HG03103 (cell line): ENCODE measurements at regions not wholly inside any gene's neighbourhood (a gene's known extent, or its start where the extent isn't known, plus 50 kb on each side); places are given as distances from the start of the nearest gene placed in this dataset.

Source experiments
- ATAC-seq: cut with Tn5 transposase; IDR thresholded peaks from one replicate; pipeline ENCODE4 v1.9.1; 2021; ENCODE audit warnings: low read depth; ENCODE audit not compliant: unreplicated experiment

DNA sequence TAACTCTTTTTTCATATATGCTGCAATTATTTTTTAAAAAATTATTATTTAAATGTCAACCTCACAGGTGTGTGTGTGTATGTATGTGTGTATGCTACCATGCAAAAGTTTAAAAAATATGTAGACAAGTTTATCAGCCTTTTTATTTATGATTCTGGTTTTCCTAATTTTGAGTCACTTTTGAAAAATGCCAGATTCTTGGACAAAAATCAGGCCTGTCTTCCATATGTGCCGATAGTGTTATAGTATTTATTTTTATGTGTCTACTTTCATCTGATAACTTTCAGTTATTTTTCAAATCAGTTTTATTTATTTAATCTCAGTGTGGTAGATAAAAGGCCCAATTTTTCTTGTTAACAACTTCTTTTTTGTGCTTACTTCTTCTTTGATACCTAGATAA is 176.2 kb downstream of the RDH14 start:
- ATAC-seq: no peak

DNA sequence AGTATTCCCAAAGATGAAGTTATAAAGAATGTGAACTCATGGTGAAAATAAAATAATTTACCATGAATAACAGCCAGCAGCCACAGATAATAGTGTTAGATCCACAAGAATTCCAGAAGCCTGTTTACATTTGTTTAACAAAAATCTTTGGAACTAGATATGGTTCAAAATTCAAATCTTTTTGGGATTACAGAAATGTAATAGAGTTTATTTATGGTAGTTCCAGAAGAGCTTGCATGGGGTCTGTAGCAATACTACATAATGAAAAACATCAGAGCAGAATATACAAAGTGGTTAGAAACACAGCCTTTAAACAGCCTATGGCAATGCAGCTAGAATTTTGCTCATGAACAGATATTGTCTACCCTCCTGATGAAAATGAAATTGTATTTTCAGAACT is 179.1 kb downstream of the RDH14 start:
- ATAC-seq: no peak

DNA sequence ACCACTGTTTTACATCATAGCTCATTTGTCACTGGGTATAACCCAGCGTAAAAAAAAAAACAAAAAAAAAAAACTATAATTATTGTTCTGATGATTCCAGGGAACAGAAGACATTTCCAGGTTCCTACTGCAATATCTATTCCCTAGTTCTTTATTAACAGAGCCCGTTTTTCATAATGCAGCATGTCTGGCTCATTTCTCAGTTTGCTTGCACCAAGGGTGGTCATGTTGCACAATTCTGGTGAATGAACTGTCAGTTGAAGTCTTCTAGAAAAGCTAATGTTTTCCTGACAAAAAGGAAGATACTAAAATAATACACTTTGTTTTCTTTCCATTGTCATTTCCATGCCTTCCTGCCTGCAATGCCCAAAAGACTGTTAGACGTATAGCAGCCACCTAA is 180.1 kb downstream of the RDH14 start:
- ATAC-seq: no peak

DNA sequence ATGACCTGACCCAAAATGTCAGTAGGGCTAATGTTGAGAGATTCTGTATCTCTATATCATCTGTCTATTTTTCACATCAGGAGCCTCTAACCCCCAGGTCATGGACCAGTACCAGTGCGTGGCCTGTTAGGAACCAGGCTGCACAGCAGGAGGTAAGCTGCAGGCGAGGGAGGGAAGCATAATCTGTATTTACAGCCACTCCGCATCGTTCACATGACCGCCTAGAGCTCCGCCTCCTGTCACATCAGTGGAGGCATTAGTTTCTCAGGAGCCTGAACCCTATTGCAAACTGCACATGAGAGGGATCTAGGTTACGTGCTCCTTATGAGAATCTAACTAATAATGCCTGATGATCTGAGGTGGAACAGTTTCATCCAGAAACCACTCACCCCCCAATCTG is 180.6 kb downstream of the RDH14 start:
- no peak for ATAC-seq

DNA sequence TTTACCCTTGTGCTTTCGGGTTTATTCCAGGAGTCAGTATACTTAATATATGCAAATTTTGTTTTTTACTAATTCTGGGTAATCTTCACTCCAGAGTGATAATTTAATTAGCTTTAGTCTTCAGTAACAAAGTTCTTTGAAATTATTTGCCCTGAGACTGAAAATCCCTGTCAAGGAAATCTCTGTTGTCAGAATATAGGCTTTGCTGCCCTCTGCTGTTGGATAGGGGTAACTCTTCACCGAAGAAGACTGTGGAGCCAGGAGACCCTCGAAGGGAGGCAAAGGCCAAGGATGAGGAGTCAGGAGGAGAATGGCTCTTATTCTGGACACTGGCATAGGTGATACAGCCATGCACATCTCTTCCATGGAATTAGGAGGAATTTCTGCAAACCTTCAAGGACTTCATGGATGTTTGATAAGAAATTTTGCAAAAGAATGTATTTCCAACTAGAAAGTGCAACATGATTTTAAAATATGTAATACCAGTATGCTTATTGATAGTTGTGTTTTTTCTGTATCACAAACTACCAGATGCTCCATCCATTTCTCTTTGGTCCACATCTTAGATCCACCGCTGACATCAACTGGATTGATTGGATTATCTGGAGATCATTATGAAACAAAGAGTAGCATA is 182.3 kb downstream of the RDH14 start:
- peak; percentile 87 for ATAC-seq

DNA sequence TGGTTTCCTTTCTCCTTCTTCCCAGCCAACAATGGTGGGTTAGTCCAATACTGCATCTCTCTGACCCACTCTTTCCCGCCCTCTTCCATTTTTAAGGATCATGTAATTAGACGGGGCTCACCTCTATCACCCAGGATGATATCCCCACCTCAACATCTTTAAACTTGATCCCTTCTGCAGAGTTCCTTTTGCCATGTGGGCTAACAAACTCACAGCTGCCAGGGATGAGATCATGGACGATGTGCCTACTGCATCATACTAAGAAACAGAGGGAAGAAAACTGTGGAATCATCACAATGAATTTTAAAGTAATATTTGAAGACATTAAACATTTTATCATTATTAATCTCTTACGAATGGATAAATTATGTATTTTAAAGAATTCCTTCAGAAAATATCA is 183.5 kb downstream of the RDH14 start:
- ATAC-seq: no peak

DNA sequence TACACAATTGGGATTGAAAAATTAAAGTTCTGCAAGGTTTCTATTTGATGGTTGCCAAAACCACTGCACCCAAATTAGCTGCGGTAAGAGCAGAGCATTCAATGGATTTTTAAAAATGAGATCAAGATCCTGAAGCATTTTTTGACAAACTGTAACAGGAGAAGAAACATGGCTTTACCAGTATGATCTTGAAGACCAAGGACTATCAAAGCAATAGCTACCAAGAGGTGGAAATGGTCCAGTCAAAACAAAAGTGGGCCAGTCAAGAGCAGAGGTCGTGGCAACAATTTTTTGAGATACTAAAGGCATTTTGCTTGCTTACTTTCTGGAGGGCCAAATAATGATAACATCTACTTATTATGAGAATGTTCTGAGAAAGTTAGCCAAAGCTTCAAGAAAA is 186.8 kb downstream of the RDH14 start:
- ATAC-seq: no peak

DNA sequence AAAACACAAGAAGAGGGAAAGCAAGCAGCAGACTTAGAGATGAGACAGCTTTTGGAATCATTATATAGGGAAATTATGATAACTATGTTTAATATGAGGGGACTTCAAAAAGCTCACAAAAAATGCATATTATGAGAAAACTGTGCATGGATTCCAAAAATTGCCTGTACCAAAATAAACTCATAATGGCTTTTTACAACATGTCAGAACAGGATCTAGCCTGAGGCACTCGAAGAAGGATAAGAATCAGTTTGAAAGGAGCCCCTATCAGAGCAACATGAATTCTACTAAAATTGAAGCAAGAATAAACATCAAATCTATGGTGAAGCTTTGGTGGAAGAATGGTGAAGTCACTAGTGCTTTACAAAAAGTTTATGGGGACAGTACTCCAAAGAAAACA is 187.4 kb downstream of the RDH14 start:
- no peak for ATAC-seq

DNA sequence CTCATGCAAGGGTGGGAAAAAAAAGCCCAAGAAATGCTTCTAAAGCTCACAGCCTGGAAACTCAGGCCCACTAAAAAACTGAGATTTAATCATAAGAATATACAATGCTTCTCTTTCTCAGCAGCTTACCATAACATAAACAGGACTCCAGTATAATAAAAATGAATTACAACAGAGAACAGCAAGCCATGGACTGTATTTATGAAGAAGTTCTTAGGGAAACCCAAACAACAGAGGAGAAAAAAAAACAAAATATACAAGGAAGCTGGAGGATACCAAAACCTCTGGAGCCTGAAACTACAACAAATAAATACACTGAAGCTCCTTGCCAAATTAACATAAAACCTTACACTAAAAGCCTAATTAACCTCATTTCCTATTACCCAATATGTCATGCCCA is 187.8 kb downstream of the RDH14 start:
- ATAC-seq: no peak

DNA sequence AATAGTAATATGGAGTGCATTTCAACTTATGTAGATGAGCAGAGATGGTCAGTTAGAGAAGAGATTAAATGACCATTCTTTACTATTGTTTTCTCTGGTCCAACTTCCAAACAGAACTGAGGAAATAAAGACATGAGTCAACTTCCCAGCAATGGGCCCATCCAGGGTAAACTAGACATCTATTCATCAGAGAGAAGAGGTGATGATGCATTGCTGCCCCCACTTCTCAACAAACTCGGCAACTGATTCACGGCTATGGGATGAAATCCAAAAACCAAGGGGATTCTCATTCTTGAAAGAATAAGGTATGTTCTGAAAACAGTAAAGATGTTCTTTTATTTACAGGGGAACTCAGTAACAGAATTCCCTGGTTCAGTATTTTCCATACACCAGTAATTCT is 190.7 kb downstream of the RDH14 start:
- no peak for ATAC-seq

DNA sequence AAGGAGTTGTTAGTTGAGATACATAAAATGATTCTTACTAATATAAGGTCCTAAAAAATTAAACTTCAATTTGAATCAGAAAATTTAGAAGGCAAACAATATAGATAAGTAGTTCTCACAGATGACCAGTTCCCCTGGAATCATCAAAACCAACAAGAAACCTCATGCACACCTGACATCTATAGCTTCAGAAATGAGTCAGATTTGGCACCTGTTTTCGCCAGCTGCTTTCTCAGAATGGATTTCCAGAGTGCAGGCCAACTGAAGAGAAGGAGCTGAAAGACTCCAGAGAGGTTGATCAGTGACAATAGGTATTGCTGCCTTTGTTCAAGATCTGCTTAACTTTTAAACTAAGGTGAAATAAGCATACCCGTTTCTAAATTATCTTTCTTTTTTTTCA is 192.4 kb downstream of the RDH14 start:
- ATAC-seq: no peak

DNA sequence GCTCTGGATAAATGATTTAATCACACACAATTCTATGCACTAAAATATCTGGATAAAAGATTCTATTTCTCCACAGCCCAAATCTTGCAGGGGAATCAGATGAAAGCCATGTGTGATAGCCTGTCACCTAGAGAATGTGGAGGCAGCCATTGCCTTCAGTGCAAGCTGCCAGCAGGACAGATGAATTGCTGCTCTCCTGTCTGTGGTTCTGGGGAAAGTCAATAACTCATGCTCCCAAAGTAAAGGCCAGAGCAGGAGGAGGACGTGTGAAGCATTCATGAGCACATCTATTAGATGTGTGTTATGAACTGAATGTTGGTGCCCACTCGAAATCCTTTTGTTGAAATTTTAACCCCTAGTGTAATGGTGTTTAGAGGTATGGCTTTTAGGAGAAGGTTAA is 195.1 kb downstream of the RDH14 start:
- no peak for ATAC-seq

DNA sequence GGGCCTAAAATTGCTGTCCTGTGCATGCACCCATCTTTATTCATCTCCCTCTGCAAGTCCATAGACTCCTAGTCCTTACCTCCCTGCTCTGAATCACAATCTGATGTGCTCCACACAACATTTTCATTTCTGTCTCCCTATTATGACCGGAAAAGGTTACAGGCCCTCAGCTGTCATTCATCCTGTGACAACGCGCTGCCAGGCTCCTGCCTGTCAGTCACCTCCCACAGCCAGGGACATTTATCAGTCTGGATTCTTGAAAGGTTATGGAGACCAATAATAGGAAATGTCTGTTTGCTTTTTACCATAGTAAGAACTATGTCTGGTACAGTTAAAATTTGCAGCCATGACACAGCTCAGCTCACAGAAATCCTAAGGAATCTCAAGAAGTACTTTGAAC is 197.1 kb downstream of the RDH14 start:
- no peak for ATAC-seq

DNA sequence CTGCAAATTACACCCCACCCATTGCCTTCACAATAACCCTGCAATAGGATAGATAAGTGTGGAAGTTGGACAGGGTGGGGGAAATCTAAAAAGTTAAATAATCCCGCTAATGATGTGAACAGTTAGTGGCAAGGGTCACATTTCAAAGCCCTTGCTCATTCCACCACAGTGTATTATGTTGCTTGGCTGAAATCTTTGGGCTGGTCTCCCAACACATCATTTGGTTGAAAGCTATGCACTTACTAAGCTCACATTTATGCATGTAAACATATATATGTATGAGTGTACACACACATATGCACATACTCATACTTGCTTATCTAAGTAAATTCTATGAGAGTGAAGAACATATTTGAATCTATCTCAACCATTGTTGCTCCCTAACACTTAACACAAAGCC is 197.8 kb downstream of the RDH14 start:
- no peak for ATAC-seq

DNA sequence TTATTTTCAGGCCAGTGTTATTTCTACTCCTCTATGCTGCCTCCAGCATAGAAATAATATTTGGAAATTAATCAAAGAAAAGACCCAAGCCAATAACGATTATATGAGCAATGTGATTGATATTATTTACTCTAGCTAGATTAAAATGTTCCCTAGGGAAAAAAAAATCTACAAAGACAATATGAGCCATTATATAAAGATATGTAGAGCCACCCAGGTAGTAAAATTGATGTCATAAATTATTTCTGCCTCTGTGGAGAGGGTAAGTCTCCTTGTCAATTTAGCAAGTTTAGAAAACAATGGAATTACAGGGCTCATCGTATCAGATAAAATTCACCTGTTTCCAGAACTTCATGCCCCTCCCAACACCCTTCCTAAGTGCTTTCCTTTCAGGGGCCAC is 202.9 kb downstream of the RDH14 start:
- ATAC-seq: no peak

DNA sequence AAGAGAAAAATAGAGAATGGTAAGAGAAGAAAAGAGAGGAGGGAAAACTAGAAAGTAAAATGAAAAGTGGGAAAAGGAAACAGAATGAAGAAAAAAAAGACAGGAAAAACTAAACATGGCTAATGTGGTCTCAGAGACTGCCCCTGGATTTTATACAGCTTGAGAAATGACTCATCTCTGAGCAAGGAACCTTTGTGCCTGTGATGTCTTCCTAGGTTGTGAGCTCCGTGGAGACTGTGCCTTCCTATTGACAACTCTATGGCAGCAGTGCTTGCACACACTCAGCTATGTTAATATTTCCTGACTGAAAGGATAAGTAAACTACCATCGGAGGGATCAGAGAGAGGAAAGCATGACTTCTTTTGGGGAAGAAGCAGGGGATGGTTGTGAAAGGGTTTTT is 203.8 kb downstream of the RDH14 start:
- no peak for ATAC-seq

DNA sequence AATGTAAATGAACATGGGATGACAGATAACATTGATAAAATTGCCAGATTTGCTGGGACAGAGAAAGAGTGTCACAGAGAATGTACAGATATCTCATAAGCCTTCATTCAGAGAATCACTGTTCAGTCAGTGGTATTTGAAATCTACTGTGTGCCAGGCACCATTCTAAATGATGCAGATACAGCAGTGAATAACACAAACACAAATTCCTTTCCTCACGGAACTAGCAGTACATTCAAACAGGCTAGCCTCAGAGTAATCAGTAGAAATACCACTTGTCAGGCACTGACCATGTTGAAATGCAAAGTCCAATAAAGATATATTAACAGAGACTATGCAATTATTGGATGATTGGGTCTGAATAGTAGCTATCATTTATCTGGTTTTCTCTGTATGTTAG is 211.0 kb downstream of the RDH14 start:
- ATAC-seq: no peak

DNA sequence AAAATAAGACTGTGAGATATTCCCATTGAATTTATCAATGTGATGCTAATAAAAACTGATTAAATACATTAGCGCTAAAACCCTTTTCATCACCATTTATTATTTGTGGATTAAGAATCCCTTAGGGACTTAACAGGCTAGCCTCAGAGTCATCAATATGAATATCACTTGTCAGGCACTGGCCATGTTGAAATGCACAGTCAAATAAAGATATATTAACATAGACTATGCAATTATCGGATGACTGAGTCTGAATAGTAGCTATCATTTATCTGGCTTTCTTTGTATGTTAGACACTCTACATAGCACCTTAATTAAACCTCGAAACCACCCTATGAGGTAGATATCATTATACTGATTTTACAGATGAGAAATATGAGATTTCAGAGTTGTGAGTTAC is 213.6 kb downstream of the RDH14 start:
- no peak for ATAC-seq

DNA sequence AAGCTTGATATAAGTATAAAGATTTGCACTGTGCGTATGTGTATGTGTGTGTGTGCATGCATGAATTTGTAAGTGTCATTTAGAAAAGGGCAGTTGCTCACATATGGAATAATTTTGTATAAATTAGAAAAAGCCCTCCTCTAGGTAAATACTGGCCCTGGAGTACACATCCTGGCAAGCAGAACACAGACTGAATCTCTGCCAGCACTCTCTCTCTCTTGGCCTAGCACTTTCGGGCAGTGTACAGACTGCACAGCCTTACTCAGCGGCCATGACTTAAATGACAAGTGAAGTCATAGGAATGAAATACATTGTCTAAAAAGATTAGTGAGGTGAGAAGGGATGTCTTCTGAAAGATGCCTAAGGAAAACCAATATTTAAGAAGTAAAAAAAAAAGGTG is 214.1 kb downstream of the RDH14 start:
- no peak for ATAC-seq

DNA sequence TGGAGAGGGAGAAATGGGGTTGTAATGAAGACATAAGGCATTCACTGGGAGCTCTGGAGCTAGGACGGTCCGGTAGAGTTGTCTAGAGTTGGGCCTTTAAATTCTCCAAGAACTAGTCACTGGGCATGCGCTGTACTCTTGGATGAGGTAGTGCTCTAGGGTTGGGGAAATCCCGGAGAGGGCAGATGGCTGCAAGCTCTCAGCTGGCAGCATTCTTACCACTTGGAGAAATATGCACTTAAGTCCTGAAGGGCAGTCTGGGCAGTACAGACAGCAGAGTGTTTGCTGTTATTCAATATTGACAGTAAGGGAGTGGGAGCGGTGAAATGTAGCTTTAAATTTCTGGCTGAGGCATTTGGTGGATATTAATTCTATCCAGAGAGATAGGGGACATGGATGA is 214.6 kb downstream of the RDH14 start:
- no peak for ATAC-seq

DNA sequence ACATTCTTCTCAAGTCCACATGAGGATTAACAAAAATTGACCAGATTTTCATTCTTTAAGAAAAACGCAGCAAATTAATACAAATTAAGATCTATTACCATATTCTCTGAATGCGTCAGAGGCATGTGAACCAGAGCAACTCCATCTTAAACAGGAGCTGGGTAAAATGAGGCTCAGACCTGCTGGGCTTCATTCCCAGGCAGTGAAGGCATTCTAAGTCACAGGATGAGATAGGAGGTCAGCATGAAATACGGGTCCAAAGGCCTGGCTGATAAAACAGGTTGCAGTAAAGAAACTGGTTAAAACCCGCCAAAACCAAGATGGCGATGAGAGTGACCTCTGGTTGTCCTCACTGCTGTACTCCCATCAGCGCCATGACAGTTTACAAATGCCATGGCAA is 217.6 kb downstream of the RDH14 start:
- no peak for ATAC-seq

DNA sequence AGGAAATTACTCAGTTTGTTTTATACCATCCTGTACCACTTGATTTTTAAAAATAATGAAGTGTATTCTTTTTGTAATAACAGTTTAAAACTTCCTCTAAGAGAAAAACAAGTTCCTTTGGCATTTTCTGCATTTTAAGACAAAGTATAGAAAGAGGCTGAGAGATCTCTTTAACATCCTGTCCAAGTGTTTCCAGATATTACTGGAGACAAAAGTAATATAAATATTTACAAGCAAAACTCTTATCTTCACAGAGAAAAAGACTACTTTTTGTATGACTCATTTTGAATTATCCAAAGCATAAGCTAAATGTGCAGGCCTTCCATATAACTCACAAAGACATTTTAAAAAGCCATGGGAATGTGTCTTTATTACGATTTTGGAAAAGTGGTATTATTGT is 221.1 kb downstream of the RDH14 start:
- no peak for ATAC-seq

DNA sequence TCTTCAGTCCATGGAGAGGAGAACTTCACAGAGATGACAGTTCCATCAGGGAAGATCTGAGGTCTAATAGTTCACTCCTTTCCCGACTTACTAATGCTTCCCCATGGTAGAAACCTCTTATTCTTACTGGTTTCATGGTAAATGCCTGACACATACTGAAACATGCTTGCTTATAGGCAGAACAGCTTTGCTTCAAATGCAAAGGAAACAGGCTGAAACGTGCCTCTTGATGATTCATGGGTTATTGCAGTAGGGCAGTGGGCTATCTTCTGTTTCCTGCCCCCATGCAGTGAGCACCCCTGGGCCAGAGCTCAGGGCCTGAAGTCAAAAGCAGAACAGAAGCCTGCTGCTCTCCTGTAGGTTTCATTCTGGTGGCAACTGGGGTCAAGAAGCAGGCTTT is 223.5 kb downstream of the RDH14 start:
- ATAC-seq: no peak
